NOMO-1 treated with DMSO at 0.1 percent for 48 hours (cell line): ENCODE measurements at regions not wholly inside any gene's neighbourhood (a gene's known extent, or its start where the extent isn't known, plus 50 kb on each side); places are given as distances from the start of the nearest gene placed in this dataset.
A peak's percentile ranks its signal among the peaks of the same experiment; 100 is the strongest.
"Not testable (repeated sequence)": the region's sequence is repeated elsewhere in the genome, so short reads cannot be mapped to it uniquely, and the experiment has no call there.

ENCODE experiments used
- DNase-seq: peaks from one replicate; lab custom pipeline; 2025; ENCODE audit not compliant: unreplicated experiment; lab: John Stamatoyannopoulos, UW

- DNase-seq, result not testable (repeated sequence)
Observed at GRCh38 chr11:14573539-14574057, 53.4 kb upstream of the PSMA1 start.

GRCh38 chr11:14577292-14577691, 57.1 kb upstream of the PSMA1 start:
- DNase-seq, result no peak

GRCh38 chr11:14577835-14578529, 57.8 kb upstream of the PSMA1 start:
- no peak for DNase-seq

- DNase-seq, result peak; percentile 91
Observed at GRCh38 chr11:14578541-14578956, 58.4 kb upstream of the PSMA1 start.

GRCh38 chr11:14579646-14580045, 59.5 kb upstream of the PSMA1 start:
- no peak for DNase-seq

- no peak for DNase-seq
Observed at GRCh38 chr11:14582793-14583192, 60.8 kb upstream of the PDE3B start.

- DNase-seq, result no peak
Observed at GRCh38 chr11:14583252-14584034, 60.2 kb upstream of the PDE3B start.

- no peak for DNase-seq
Observed at GRCh38 chr11:14584035-14584363, 59.6 kb upstream of the PDE3B start.

GRCh38 chr11:14584595-14584994, 59.0 kb upstream of the PDE3B start:
- no peak for DNase-seq

GRCh38 chr11:14585438-14585837, 58.2 kb upstream of the PDE3B start:
- DNase-seq, result no peak

GRCh38 chr11:14587258-14587657, 56.3 kb upstream of the PDE3B start:
- peak; percentile 13 for DNase-seq

- DNase-seq, result no peak
Observed at GRCh38 chr11:14588681-14589080, 54.9 kb upstream of the PDE3B start.

- no peak for DNase-seq
Observed at GRCh38 chr11:14589421-14589820, 54.2 kb upstream of the PDE3B start.

- not testable (repeated sequence) for DNase-seq
Observed at GRCh38 chr11:14591046-14591445, 52.6 kb upstream of the PDE3B start.

GRCh38 chr11:14593671-14594070, 49.9 kb upstream of the PDE3B start:
- no peak for DNase-seq
